Stimulated activated naive B cell treated with anti-CD40 and anti-IgM and Interleukin-4, amounts not matched to agents 10 μg/mL and 1 μg/mL and 100 μg/mL, for 72 hours (primary cell): ENCODE measurements at regions not wholly inside any gene's neighbourhood (a gene's known extent, or its start where the extent isn't known, plus 50 kb on each side); places are given as distances from the start of the nearest gene placed in this dataset.

Experiments
- ATAC-seq, 2 donors: fragments of 150-1000 bp; cut with Tn5 transposase; replicated peaks; 2 replicates each; pipeline ENCODE4 v1.10.0; 2021; ENCODE audit warnings: moderate library complexity in 1 of 2
- DNase-seq: peaks from one replicate; pipeline ENCODE4 v3.0.0; 2021
- H3K27ac Mint-ChIP-seq: one replicate; pipeline ENCODE4 v1.8.0; 2022; ENCODE audit warnings: mild to moderate bottlenecking, mixed read lengths
- H3K27me3 Mint-ChIP-seq, 2 donors: one replicate each; pipeline ENCODE4 v1.8.0; 2022; ENCODE audit warnings: mixed read lengths in 2 of 2
- H3K36me3 Mint-ChIP-seq, 2 donors: one replicate each; pipeline ENCODE4 v1.8.0; 2022; ENCODE audit warnings: mixed read lengths in 2 of 2, mild to moderate bottlenecking in 1 of 2
- H3K4me1 Mint-ChIP-seq, 2 donors: one replicate each; pipeline ENCODE4 v1.8.0; 2022; ENCODE audit warnings: mixed read lengths in 2 of 2, mild to moderate bottlenecking in 1 of 2
- H3K4me3 Mint-ChIP-seq, 2 donors: one replicate each; pipeline ENCODE4 v1.8.0; 2022; ENCODE audit warnings: mild to moderate bottlenecking in 2 of 2, mixed read lengths in 2 of 2, moderate library complexity in 1 of 2
- H3K9me3 Mint-ChIP-seq, 2 donors: one replicate each; pipeline ENCODE4 v1.8.0; 2022; ENCODE audit warnings: mixed read lengths in 2 of 2, mild to moderate bottlenecking in 1 of 2

GRCh38 chr20:51335329-51335841 is 207.1 kb downstream of the NFATC2 start:
- Mint-ChIP-seq H3K4me1 (no peaks in the 10 kb centered on the region), H3K9me3 (peaks cover 0 to 2% of the 10 kb centered on the region in 2 donors), H3K36me3 (no peaks in the 10 kb centered on the region), H3K27ac (no peak overlapping the region), H3K4me3 (no peak overlapping the region), H3K27me3 (peaks cover 17 to 23% of the 10 kb centered on the region in 2 donors)
- ATAC-seq (peak in 1 of 2 donors; percentile 48), DNase-seq (no peak)

DNA sequence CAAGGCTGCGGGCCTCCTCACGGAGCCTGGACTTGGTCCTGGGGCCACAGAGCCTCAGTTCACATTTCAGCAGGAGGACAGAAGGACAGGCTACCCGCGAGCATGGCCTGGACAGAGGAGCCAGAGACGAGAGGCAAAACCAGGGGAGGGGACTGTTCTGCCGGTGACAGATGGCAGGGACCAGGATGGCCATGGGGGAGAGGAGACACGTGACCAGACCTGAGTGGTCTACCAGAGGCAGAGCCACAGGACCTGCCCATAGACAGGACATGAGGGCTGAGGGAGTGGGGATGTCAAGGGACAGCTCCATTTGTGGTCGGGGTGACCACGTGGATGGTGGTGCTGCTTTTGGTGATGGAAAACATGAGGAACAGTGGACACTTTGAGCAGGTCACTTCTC is 207.9 kb downstream of the NFATC2 start:
- no peak for ATAC-seq
- no peak overlapping the region for H3K4me3 Mint-ChIP-seq
- H3K27me3 Mint-ChIP-seq: peaks cover 17 to 28% of the 10 kb centered on the region in 2 donors
- no peaks in the 10 kb centered on the region for H3K4me1 Mint-ChIP-seq
- no peak for DNase-seq
- H3K27ac Mint-ChIP-seq: no peak overlapping the region
- peaks cover 5% of the 10 kb centered on the region in 2 donors for H3K9me3 Mint-ChIP-seq
- no peaks in the 10 kb centered on the region for H3K36me3 Mint-ChIP-seq

- no peaks in the 10 kb centered on the region for H3K4me1 Mint-ChIP-seq
- H3K4me3 Mint-ChIP-seq: no peak overlapping the region
- no peak overlapping the region for H3K27ac Mint-ChIP-seq
- ATAC-seq (no peak), DNase-seq (no peak)
- no peaks in the 10 kb centered on the region for H3K36me3 Mint-ChIP-seq
- peaks cover 5% of the 10 kb centered on the region in 2 donors for H3K9me3 Mint-ChIP-seq
- peaks cover 17 to 30% of the 10 kb centered on the region in 2 donors for H3K27me3 Mint-ChIP-seq
Observed at GRCh38 chr20:51333971-51334370, 208.5 kb downstream of the NFATC2 start.

DNA sequence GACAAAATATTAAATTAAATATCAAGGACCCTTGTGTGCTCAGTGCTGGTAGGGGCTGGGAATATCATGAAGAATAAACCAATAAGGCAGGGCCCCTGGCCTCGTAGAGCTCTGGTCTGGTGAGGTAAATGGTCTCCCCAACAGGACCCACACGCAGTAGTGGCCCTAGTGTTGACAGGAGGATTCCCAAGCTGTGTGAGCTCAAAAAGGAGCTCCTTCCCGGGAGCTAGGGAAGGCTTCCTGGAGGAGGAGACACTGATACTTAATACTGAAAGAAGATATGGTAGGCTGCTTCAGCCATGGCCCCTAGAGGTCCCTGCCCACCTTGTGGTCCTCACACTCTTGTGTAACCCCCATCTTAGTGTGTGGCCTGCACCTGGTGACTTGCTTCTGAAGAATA is 209.1 kb downstream of the NFATC2 start:
- H3K27me3 Mint-ChIP-seq: peaks cover 17 to 27% of the 10 kb centered on the region in 2 donors
- peaks cover 5% of the 10 kb centered on the region in 2 donors for H3K9me3 Mint-ChIP-seq
- DNase-seq (no peak), ATAC-seq (no peak)
- H3K4me3 Mint-ChIP-seq: no peak overlapping the region
- H3K4me1 Mint-ChIP-seq: no peaks in the 10 kb centered on the region
- H3K36me3 Mint-ChIP-seq: no peaks in the 10 kb centered on the region
- H3K27ac Mint-ChIP-seq: no peak overlapping the region

DNA sequence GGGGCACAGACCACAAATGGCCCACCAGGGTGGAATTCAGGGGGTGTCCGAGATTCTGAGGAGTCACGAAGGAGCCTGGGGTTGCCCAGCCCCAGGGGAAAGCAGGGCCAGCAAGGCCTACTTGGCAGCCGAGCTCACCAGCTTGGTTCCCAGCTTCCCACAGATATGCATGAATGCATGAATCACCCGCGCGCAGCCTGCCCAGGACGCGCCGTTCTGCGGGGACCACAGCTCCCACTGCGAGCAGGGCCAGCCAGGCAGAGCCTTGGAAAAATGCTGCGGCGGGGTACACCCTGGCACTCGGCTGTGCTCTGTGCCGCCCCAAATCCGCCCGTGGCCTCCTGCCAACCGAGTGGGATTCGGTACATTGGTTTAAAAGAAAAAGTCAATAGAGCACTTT is 211.0 kb downstream of the NFATC2 start:
- no peak overlapping the region for H3K4me3 Mint-ChIP-seq
- H3K36me3 Mint-ChIP-seq: no peaks in the 10 kb centered on the region
- H3K9me3 Mint-ChIP-seq: peaks cover 4 to 5% of the 10 kb centered on the region in 2 donors
- no peaks in the 10 kb centered on the region for H3K4me1 Mint-ChIP-seq
- H3K27me3 Mint-ChIP-seq: peaks cover 12 to 27% of the 10 kb centered on the region in 2 donors
- DNase-seq (no peak), ATAC-seq (no peak)
- no peak overlapping the region for H3K27ac Mint-ChIP-seq

- no peak for DNase-seq
- H3K4me1 Mint-ChIP-seq: no peaks in the 10 kb centered on the region
- no peak for ATAC-seq
Observed at GRCh38 chr20:51329845-51330244, 212.7 kb downstream of the NFATC2 start.

GRCh38 chr20:51327251-51327841 is 215.2 kb downstream of the NFATC2 start:
- H3K4me1 Mint-ChIP-seq: peaks cover 0 to 10% of the 10 kb centered on the region in 2 donors
- H3K9me3 Mint-ChIP-seq: peaks cover 8 to 10% of the 10 kb centered on the region in 2 donors
- H3K4me3 Mint-ChIP-seq: no peak overlapping the region
- no peaks in the 10 kb centered on the region for H3K36me3 Mint-ChIP-seq
- no peak for DNase-seq
- H3K27ac Mint-ChIP-seq: no peak overlapping the region
- no peak for ATAC-seq
- peaks cover 28 to 36% of the 10 kb centered on the region in 2 donors for H3K27me3 Mint-ChIP-seq

More at GRCh38 chr20:51329845-51330244, 212.7 kb downstream of the NFATC2 start:
- peaks cover 8 to 10% of the 10 kb centered on the region in 2 donors for H3K9me3 Mint-ChIP-seq
- H3K36me3 Mint-ChIP-seq: no peaks in the 10 kb centered on the region
- H3K27ac Mint-ChIP-seq: no peak overlapping the region
- peaks cover 28 to 34% of the 10 kb centered on the region in 2 donors for H3K27me3 Mint-ChIP-seq
- H3K4me3 Mint-ChIP-seq: no peak overlapping the region

DNA sequence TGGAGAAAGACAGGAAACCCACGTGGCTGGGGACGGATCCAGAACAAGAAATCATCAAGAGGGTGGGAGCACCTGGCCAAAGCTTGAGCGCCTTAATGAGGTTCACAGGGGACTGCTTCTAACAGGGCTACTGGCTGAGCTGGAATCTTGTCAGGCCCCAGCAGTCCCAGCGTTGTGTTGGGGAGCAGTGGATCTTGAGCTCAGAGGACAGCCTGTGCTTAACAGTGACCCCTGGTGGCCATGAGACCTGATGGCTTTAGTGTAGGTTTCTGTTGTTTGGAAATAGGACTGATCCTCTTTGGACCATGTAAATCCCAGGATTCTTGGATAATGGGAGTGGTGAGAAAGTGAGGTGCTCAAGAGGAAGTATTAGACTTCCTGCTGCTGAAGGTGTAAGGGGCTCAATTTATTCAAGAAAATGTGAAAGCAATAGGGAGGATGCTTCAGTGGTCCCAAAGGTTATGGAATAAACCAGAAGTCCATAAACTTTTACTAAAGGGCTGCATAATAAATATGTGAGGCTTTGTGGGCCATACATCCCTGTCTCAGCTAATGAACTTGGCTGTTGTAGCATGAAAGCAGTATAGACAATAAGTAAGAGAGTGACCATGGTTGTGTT is 216.2 kb downstream of the NFATC2 start:
- H3K27ac Mint-ChIP-seq: no peak overlapping the region
- peaks cover 28 to 45% of the 10 kb centered on the region in 2 donors for H3K27me3 Mint-ChIP-seq
- ATAC-seq (no peak), DNase-seq (no peak)
- peaks cover 0 to 10% of the 10 kb centered on the region in 2 donors for H3K4me1 Mint-ChIP-seq
- no peak overlapping the region for H3K4me3 Mint-ChIP-seq
- H3K36me3 Mint-ChIP-seq: no peaks in the 10 kb centered on the region
- peaks cover 8 to 10% of the 10 kb centered on the region in 2 donors for H3K9me3 Mint-ChIP-seq

- no peak for DNase-seq
Observed at GRCh38 chr20:51322164-51322707, 220.3 kb downstream of the NFATC2 start.

GRCh38 chr20:51321343-51322163 is 221.0 kb downstream of the NFATC2 start:
- H3K4me3 Mint-ChIP-seq: no peak overlapping the region
- no peak for DNase-seq
- peaks cover 0 to 10% of the 10 kb centered on the region in 2 donors for H3K4me1 Mint-ChIP-seq
- peaks cover 11 to 15% of the 10 kb centered on the region in 2 donors for H3K9me3 Mint-ChIP-seq
- ATAC-seq: no peak
- H3K27me3 Mint-ChIP-seq: peaks cover 26 to 77% of the 10 kb centered on the region in 2 donors
- no peaks in the 10 kb centered on the region for H3K36me3 Mint-ChIP-seq
- no peak overlapping the region for H3K27ac Mint-ChIP-seq

More at GRCh38 chr20:51322164-51322707, 220.3 kb downstream of the NFATC2 start:
- H3K9me3 Mint-ChIP-seq: peaks cover 11 to 15% of the 10 kb centered on the region in 2 donors
- H3K4me1 Mint-ChIP-seq: peaks cover 0 to 10% of the 10 kb centered on the region in 2 donors
- no peaks in the 10 kb centered on the region for H3K36me3 Mint-ChIP-seq
- H3K27ac Mint-ChIP-seq: no peak overlapping the region
- peaks cover 24 to 77% of the 10 kb centered on the region in 2 donors for H3K27me3 Mint-ChIP-seq
- no peak for ATAC-seq
- H3K4me3 Mint-ChIP-seq: no peak overlapping the region

DNA sequence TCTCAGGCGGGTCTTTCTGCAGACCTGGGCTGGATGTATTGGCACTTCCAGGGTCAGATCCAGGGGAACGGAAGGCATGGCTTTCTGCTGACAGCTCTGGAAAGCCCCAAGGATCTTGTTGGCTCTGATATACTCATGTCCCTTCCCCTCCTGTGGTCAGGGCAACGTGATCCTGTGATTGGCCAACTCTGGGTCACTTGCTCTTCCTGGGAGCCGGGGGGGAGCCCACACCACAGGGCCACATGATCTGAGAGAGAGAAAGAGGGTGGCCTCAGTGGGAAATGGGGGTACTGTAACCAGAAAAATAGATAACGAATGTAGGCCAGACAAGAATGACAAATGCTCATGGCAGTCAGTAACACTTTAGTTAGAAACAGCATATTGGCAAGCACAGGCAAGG is 223.0 kb downstream of the NFATC2 start:
- H3K9me3 Mint-ChIP-seq: peaks cover 10 to 20% of the 10 kb centered on the region in 2 donors
- H3K36me3 Mint-ChIP-seq: peaks cover 0 to 4% of the 10 kb centered on the region in 2 donors
- DNase-seq: no peak
- H3K27me3 Mint-ChIP-seq: peaks cover 33 to 64% of the 10 kb centered on the region in 2 donors
- no peak overlapping the region for H3K4me3 Mint-ChIP-seq
- H3K27ac Mint-ChIP-seq: no peak overlapping the region
- ATAC-seq: no peak
- H3K4me1 Mint-ChIP-seq: peaks cover 0 to 10% of the 10 kb centered on the region in 2 donors

DNA sequence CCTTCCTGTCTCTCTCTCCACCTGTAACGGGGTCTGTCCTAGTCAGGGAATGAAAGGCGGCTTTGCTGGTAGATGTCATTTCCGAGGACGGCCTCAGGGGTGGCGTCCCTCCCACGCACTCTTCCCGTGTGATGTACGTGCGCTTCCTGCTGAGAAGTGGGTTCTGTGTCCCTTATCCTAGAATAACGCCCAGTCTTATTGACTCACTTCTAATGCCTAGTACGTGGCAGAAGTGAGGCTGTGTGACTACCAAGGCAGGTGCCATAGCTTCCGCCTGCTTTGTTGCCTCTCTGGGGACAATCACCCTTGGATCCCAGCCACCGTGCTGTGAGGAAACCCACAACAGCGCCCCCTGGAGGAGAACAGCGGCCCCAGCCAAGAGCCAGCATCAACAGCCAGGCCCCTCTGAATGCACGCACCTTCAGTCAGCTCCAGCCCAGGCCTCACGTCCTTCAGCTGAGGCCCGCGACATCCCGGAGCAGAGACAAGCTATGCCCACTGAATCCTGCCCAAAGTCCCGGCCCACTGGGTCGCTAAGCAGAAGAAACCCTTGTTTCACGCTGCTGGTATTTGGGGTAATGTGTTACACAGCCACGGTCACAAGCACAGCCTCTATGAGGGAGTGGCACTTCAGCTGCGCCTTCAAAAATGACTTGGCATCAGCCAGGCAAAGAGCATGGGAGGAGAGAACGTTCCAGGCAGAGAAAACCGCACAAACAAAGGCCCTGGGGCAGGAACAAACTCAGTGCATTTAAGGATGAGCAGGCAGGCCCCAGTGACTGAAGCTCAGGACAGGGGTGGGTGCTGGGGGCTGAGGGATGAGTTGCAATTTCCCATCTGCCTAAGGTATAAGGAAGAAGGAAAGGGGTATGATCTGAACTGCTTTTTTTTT is 224.2 kb downstream of the NFATC2 start:
- H3K9me3 Mint-ChIP-seq: peaks cover 10 to 20% of the 10 kb centered on the region in 2 donors
- peaks cover 0 to 4% of the 10 kb centered on the region in 2 donors for H3K36me3 Mint-ChIP-seq
- H3K4me3 Mint-ChIP-seq: no peak overlapping the region
- H3K27me3 Mint-ChIP-seq: peaks cover 35 to 56% of the 10 kb centered on the region in 2 donors
- H3K27ac Mint-ChIP-seq: no peak overlapping the region
- peaks cover 0 to 6% of the 10 kb centered on the region in 2 donors for H3K4me1 Mint-ChIP-seq
- peak; percentile 60 to 76 for ATAC-seq
- DNase-seq: peak; percentile 20

DNA sequence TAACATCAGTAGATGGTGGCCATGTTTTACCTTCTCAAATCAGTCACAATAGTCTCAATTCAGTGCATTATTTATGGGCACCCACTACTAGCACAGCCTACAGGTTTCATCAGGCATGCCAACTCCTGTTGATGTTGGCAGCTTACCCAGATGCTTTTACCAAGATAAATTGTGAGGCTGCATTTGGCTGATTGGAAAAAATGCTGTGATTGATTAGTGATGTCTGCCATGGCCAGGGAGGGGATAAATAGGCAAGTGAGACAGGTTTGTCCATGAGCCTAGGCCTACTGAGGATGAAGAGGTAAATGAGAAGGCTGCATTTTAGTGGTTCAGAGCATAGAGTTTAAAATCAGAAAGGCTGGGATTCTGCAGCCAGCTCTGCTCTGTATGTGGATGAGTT is 227.1 kb downstream of the NFATC2 start:
- Mint-ChIP-seq H3K4me1 (no peaks in the 10 kb centered on the region), H3K36me3 (peaks cover 0 to 4% of the 10 kb centered on the region in 2 donors), H3K4me3 (no peak overlapping the region), H3K9me3 (peaks cover 10 to 20% of the 10 kb centered on the region in 2 donors), H3K27ac (no peak overlapping the region), H3K27me3 (peaks cover 47 to 59% of the 10 kb centered on the region in 2 donors)
- no peak for DNase-seq
- ATAC-seq: no peak
